ENCODE measurements at regions not wholly inside any gene's neighbourhood (a gene's known extent, or its start where the extent isn't known, plus 50 kb on each side); places are given as distances from the start of the nearest gene placed in this dataset.
"Not testable (repeated sequence)": the region's sequence is repeated elsewhere in the genome, so short reads cannot be mapped to it uniquely, and the experiment has no call there.

- H2AFZ ChIP-seq (ENCODE audit: low read length) = no peak overlapping the region
Measured at GRCh38 chr6:11404838-11405237, 132.7 kb upstream of the TMEM170B start.

DNA sequence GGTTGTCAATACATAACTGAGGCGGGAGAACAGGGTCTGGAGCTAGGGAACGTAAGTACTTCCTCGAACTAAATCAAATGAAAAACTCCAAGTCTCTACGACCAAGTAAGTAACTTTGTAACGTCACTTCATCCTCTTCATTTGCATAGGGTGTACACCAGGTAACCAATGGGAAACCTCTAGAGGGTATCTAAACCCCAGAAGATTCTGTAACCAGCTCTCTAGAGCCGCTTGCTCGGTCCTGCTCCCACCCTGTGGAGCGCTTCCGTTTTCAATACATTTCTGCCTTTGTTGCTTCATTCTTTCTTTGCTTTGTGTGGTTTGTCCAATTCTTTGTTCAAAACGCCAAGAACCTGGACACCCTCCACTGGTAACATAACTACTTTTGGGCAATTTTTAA lies 133.5 kb upstream of the TMEM170B start:
- no peak overlapping the region for H3K4me2 ChIP-seq (ENCODE audit: low read depth, low read length)

More at GRCh38 chr6:11404838-11405237, 132.7 kb upstream of the TMEM170B start:
- Histone ChIP-seq H3K79me2 (ENCODE audit: low read length) (no peaks in the 10 kb centered on the region), H3K27me3 (replicated peaks; ENCODE audit: insufficient read depth, low read length) (no peaks in the 10 kb centered on the region), H3K4me3 (ENCODE audit: low read length) (no peak overlapping the region), H3K27ac (ENCODE audit: low read length) (no peak overlapping the region), H3K4me1 (ENCODE audit: low read length) (no peaks in the 10 kb centered on the region), H3K9ac (ENCODE audit: low read length) (no peak overlapping the region), H3K9me2 (replicated peaks; ENCODE audit: insufficient read depth, low read length) (no peaks in the 10 kb centered on the region), H3K4me2 (ENCODE audit: low read depth, low read length) (no peak overlapping the region), H3K9me3 (replicated peaks; ENCODE audit: insufficient read depth, low read length) (no peaks in the 10 kb centered on the region), H3K36me3 (replicated peaks; ENCODE audit: insufficient read depth, low read length) (no peaks in the 10 kb centered on the region), H3F3A (ENCODE audit: insufficient read depth, low read length) (no peaks in the 10 kb centered on the region), H4K20me1 (ENCODE audit: insufficient read depth, low read length) (no peaks in the 10 kb centered on the region)
- TF ChIP-seq CTCF (IDR thresholded peaks at IDR 0.05; ENCODE audit: low read length) = no peak
- TF ChIP-seq EZH2phosphoT487 (IDR thresholded peaks at IDR 0.05; ENCODE audit: low read length) = no peak
- TF ChIP-seq EZH2 (optimal IDR thresholded peaks at IDR 0.05; ENCODE audit: low read depth, low read length) = no peak
- DNase-seq = no peak

DNA sequence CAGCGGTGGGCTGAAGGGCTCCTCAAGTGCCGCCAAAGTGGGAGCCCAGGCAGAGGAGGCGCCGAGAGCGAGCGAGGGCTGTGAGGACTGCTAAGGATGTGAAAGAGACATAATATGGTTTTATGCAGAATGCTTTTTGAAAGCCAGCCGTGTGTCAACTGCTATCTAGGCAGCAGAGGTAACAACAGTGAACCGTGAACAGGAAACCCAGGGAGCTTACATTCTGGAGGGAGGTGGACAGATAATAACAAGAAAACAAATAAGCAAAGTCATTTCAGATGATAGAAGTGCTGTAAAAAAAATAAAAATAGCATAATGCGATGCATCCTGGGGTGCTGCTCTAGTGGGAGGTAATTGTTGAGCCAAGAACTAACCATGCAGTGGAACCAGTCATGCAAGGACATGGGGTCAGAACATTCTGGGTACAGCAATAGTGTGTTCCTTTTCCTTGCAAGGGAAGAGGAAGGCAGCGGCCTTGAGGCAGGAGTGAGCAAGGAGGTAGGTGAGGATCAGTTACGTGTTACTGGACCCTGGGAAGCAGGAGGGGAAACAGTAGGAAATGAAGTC lies 134.4 kb upstream of the TMEM170B start:
- H3K4me3 ChIP-seq (ENCODE audit: low read length) = no peak overlapping the region
- H3K36me3 ChIP-seq (replicated peaks; ENCODE audit: insufficient read depth, low read length) = no peaks in the 10 kb centered on the region
- no peaks in the 10 kb centered on the region for H3F3A ChIP-seq (ENCODE audit: insufficient read depth, low read length)
- H4K20me1 ChIP-seq (ENCODE audit: insufficient read depth, low read length) = no peaks in the 10 kb centered on the region
- DNase-seq = no peak
- no peaks in the 10 kb centered on the region for H3K79me2 ChIP-seq (ENCODE audit: low read length)
- H3K4me2 ChIP-seq (ENCODE audit: low read depth, low read length) = no peak overlapping the region
- no peaks in the 10 kb centered on the region for H3K4me1 ChIP-seq (ENCODE audit: low read length)
- H2AFZ ChIP-seq (ENCODE audit: low read length) = no peak overlapping the region
- H3K9me2 ChIP-seq (replicated peaks; ENCODE audit: insufficient read depth, low read length) = no peaks in the 10 kb centered on the region
- H3K27ac ChIP-seq (ENCODE audit: low read length) = no peak overlapping the region
- TF ChIP-seq EZH2 (optimal IDR thresholded peaks at IDR 0.05; ENCODE audit: low read depth, low read length) (no peak), CTCF (IDR thresholded peaks at IDR 0.05; ENCODE audit: low read length) (no peak), EZH2phosphoT487 (IDR thresholded peaks at IDR 0.05; ENCODE audit: low read length) (no peak)
- no peaks in the 10 kb centered on the region for H3K9me3 ChIP-seq (replicated peaks; ENCODE audit: insufficient read depth, low read length)
- H3K27me3 ChIP-seq (replicated peaks; ENCODE audit: insufficient read depth, low read length) = no peaks in the 10 kb centered on the region
- no peak overlapping the region for H3K9ac ChIP-seq (ENCODE audit: low read length)

More for the DNA sequence above, 133.5 kb upstream of the TMEM170B start:
- TF ChIP-seq EZH2phosphoT487 (IDR thresholded peaks at IDR 0.05; ENCODE audit: low read length) (no peak), EZH2 (optimal IDR thresholded peaks at IDR 0.05; ENCODE audit: low read depth, low read length) (no peak), CTCF (IDR thresholded peaks at IDR 0.05; ENCODE audit: low read length) (no peak)
- no peaks in the 10 kb centered on the region for H3K9me3 ChIP-seq (replicated peaks; ENCODE audit: insufficient read depth, low read length)
- H3K9me2 ChIP-seq (replicated peaks; ENCODE audit: insufficient read depth, low read length) = no peaks in the 10 kb centered on the region
- H3K4me1 ChIP-seq (ENCODE audit: low read length) = no peaks in the 10 kb centered on the region
- no peak overlapping the region for H3K4me3 ChIP-seq (ENCODE audit: low read length)
- H3F3A ChIP-seq (ENCODE audit: insufficient read depth, low read length) = no peaks in the 10 kb centered on the region
- no peak overlapping the region for H3K27ac ChIP-seq (ENCODE audit: low read length)
- no peak overlapping the region for H3K9ac ChIP-seq (ENCODE audit: low read length)
- no peak for DNase-seq
- no peaks in the 10 kb centered on the region for H4K20me1 ChIP-seq (ENCODE audit: insufficient read depth, low read length)
- H3K36me3 ChIP-seq (replicated peaks; ENCODE audit: insufficient read depth, low read length) = no peaks in the 10 kb centered on the region
- no peaks in the 10 kb centered on the region for H3K27me3 ChIP-seq (replicated peaks; ENCODE audit: insufficient read depth, low read length)
- no peak overlapping the region for H2AFZ ChIP-seq (ENCODE audit: low read length)
- no peaks in the 10 kb centered on the region for H3K79me2 ChIP-seq (ENCODE audit: low read length)

DNA sequence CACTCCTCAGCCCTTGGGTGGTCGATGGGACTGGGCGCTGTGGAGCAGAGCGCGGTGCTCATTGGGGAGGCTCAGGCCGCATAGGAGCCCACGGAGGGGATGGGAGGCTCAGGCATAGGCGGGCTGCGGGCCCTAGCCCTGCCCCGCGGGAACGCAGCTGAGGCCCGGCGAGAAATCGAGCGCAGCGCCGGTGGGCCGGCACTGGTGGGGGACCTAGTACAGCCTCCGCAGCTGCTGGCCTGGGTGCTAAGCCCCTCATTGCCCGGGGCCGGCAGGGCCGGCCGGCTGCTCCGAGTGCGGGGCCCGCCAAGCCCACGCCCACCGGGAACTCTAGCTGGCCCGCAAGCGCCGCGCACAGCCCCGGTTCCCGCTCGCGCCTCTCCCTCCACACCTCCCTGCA lies 135.0 kb upstream of the TMEM170B start:
- not testable (repeated sequence) for H3K4me3 ChIP-seq (ENCODE audit: low read length)

DNA sequence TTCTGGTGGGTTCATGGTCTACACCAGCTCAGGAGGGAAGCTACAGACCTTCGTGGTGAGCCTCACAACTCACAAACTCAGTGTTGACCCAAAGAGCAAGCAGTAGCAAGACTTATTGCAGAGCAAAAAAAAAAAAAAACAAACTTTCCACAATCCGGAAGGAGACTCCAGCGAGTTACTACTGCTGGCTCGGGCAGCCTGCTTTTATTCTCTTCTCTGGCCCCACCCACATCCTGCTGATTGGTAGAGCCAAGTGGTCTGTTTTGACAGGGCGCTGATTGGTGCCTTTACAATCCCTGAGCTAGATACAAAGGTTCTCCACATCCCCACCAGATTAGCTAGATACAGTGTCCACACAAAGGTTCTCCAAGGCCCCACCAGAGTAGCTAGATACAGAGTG lies 135.6 kb upstream of the TMEM170B start:
- H3K27me3 ChIP-seq (replicated peaks; ENCODE audit: insufficient read depth, low read length); H3F3A ChIP-seq (ENCODE audit: insufficient read depth, low read length); H3K9me3 ChIP-seq (replicated peaks; ENCODE audit: insufficient read depth, low read length); H3K27ac ChIP-seq (ENCODE audit: low read length); H2AFZ ChIP-seq (ENCODE audit: low read length); H3K9me2 ChIP-seq (replicated peaks; ENCODE audit: insufficient read depth, low read length); H3K79me2 ChIP-seq (ENCODE audit: low read length); H3K4me3 ChIP-seq (ENCODE audit: low read length); H3K4me2 ChIP-seq (ENCODE audit: low read depth, low read length); DNase-seq; H3K36me3 ChIP-seq (replicated peaks; ENCODE audit: insufficient read depth, low read length); H3K4me1 ChIP-seq (ENCODE audit: low read length); H4K20me1 ChIP-seq (ENCODE audit: insufficient read depth, low read length); H3K9ac ChIP-seq (ENCODE audit: low read length): not testable (repeated sequence)

More for the DNA sequence above, 135.0 kb upstream of the TMEM170B start:
- DNase-seq; H3K79me2 ChIP-seq (ENCODE audit: low read length); H3K9me3 ChIP-seq (replicated peaks; ENCODE audit: insufficient read depth, low read length); H3F3A ChIP-seq (ENCODE audit: insufficient read depth, low read length); H3K9me2 ChIP-seq (replicated peaks; ENCODE audit: insufficient read depth, low read length); H3K4me1 ChIP-seq (ENCODE audit: low read length); H3K27me3 ChIP-seq (replicated peaks; ENCODE audit: insufficient read depth, low read length); H3K4me2 ChIP-seq (ENCODE audit: low read depth, low read length); H3K27ac ChIP-seq (ENCODE audit: low read length); H3K9ac ChIP-seq (ENCODE audit: low read length); H3K36me3 ChIP-seq (replicated peaks; ENCODE audit: insufficient read depth, low read length); H2AFZ ChIP-seq (ENCODE audit: low read length); H4K20me1 ChIP-seq (ENCODE audit: insufficient read depth, low read length): not testable (repeated sequence)
